Activated naive CD8-positive, alpha-beta T cell treated with anti-CD3 and anti-CD28 coated beads, Interleukin-2, amount 50 U/mL, for 16 hours (primary cell): ENCODE measurements at regions not wholly inside any gene's neighbourhood (a gene's known extent, or its start where the extent isn't known, plus 50 kb on each side); places are given as distances from the start of the nearest gene placed in this dataset.
"Not testable (repeated sequence)": the region's sequence is repeated elsewhere in the genome, so short reads cannot be mapped to it uniquely, and the experiment has no call there.

Source experiments
- DNase-seq: peaks from one replicate; pipeline ENCODE4 v3.0.0-alpha.2; 2020; ENCODE audit warnings: low read depth, low spot score

DNA sequence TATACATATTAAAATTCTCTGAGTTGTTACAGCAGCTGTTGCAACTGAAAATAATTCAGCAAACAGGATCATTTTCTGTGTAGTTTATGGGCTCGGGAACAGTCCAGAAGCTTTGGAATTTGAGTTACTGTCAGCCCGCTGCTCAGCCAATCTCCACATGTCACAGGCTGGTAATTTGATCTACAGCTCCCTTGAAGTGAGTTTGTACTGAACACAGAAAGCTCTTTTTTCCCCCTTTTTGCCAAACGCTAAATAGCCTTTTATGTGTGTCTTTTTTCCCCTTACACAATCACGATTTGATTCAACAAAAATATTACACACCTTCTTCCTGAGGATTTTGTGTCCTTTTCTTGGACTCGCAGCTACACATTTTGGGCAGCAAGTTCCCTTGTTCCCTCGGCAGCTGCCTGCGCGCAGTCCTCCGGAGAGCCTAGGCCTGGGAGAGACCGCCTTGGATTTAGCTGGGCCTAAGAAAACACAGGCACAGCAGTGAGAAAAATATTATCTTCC is 371.4 kb downstream of the KCNRG start:
- no peak for DNase-seq

DNA sequence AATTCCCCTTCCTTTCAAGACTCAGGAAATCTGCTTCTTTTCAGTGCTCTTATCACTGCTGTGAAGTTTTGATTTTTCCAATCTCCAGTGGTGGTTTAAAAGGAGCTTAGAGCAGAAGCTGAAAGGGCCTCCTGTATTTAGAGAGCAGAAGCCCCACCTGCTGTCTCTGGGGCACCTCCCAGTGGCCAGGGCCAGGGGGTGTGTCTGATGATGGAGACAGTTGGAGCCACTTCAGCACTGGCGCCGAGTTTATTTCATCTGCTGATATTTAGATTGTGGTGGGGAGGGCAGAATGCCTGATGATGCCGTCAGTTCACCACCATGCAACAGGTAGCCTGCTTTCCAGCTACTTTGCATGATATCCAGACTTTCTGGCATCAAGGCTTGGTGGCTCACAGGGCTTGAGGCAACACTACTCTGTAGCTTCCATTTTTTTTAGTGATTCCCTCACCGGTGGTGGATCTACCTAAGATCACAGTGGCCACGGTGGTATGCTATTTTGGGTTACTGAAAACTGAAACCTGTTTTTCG is 371.9 kb downstream of the KCNRG start:
- no peak for DNase-seq

DNA sequence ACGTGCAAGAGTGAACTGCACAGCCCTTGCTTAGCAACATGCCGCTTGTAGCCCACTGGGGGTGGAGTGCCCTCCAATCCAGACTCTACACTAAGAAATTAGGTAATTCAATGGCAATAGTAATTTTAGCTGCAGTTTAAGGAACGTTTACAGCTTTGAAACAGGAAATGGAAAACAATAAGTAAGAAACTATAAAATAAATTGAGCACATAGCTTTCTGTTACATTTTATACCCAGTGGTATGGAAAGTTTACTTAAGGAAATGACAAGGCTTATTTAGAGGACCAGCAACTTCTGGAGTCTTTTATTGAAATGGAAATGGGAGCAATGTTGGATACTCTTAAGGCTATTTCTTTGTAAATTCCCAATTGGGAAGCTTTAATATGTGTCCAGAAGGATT is 373.2 kb downstream of the KCNRG start:
- no peak for DNase-seq

DNA sequence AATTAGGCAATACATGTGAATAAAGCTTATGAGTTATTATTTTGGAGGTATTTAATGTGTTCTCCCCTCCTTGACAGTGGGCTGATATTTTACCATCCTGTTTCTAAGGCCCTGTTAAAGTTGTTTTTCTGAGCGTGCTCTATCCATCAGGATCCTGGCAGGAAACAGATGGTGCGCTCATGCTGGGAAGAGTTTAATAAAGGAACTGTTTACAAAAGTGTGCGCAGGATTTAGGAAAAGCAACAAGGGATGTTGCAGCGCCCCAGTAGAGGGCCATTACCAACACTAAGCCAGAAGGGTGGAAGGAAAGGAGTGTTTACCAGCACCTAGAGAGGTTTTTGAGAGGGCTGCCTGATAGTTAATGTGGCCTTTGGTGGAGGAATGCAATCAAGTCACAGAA is 374.5 kb downstream of the KCNRG start:
- DNase-seq: no peak

DNA sequence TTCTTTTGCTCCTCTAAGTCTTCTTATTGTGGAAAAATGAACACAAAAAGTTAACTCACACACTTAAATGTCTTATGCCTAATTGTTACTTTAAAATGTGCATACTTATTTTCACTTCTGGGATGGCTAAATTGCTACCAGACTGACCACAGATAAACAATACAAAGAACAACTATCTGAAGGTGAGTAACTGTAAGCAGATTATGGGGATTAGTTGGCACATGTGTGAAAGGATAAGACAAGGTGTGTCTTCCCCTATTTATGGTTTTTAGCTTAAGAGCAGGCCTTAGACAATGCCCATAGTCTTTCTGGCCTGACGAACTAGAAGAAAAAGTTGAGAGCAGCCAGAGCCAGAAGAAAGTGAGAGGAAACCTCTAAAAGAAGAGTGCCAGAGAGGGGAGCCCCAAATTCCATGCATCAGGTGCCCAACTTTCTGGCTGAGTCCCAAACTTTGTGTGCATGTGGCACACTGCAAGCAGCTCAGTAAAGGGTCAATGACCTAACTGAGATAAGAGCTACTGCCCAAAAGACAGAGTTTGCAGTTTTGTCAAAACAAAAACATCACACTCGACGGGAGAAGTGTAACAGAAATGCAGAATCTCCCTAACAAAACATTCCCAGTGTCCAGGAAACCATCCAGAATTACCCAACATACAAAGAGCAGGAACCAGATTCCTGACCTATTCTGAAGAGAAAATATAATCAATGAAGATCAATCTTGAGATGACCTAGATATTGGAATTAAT is 375.4 kb downstream of the KCNRG start:
- no peak for DNase-seq

DNA sequence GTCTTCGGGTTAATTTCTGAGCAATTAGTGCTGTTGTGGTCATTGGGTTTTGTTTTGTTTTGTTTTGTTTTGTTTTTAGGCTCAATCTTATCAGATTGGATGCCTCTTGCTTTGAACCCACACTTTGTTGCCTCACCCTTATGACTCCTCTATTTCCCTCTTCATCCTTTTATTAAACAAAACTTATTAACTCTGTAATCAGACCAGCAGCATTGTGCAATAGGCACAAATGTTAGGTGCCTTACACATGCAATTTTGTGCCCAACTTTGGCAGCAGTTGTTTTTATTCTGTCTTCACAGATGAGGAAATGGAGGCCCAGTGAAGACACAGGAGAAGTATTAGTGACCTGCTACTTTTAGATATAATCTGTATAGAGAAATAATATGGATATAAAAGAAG is 377.7 kb downstream of the KCNRG start:
- DNase-seq: no peak

DNA sequence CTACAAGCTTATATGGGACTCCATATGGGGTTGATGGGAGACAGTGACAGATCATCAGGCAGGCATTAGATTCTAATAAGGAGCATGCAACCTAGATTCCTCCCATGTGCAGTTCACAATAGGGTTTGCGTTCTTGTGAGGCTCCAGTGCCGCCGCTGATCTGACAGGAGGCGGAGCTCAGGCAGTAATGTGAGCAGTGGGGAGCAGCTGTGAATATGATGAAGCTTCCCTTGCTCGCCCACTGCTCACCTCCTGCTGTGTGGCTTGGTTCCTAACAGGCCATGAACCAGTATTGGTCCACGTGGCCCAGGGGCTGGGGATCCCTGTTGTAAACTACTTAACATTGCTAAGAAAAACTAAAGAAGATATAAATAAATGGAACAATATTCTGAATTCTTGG is 378.4 kb downstream of the KCNRG start:
- DNase-seq: no peak

DNA sequence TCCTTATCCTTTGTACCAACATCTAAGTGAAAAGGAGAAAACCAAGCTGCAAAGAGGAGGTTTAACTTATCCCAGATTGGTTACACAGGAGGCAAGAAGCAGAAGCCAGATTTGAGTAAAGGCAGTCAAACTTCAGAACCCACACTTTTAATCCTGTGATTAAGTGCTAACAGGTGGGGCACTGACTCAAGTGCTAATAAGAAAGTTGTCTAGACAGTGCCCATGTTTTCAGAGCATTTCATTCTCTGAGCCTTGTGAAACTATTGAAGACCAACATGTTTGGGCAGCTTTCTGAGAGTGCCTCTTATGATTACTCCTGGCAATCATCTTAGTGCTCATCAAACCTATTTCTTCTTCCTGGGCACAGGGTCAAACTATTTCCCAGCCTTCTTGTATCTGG is 380.8 kb downstream of the KCNRG start:
- no peak for DNase-seq

DNA sequence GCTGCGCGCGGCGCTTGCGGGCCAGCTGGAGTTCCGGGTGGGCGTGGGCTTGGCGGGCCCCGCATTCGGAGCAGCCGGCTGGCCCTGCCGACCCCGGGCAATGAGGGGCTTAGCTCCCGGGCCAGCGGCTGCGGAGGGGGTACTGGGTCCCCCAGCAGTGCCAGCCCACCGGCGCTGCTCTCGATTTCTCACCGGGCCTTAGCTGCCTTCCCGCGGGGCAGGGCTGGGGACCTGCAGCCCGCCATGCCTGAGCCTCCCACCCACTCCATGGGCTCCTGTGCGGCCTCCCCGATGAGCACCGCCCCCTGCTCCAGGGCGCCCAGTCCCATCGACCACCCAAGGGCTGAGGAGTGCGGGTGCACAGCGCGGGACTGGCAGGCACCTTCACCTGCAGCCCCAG is 381.4 kb downstream of the KCNRG start:
- not testable (repeated sequence) for DNase-seq

DNA sequence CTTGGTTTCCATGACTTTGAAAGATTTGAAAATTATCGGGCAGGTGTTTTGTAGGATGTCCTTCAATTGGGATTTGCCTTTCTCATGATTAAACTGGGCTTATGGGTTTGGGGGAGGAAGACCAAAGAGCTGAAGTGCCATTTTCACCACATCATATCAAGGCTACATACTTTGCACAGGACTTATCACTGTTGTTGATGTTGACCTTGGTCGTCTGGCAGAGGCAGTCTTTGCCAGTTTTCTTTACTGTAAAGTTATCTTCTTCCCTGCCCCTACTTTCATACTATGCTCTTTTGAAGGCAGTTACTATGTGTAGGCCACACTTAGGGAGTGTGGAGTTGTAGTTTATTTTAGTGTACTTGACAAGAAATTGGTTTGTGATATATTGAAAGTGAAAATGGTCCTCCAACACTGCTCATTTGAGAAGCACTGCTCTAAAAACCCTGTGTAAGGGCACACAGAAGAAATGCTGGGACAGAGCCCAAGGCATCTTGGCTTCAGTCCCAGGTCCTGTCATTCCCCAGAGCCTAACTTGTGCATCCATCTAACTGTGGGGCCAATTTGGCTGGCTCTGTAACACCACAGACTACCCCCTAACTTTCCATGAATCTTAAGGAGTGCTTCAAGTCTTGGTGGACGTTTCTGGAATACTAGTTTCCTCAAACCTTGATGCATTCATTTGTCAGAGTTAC is 384.9 kb downstream of the KCNRG start:
- no peak for DNase-seq

DNA sequence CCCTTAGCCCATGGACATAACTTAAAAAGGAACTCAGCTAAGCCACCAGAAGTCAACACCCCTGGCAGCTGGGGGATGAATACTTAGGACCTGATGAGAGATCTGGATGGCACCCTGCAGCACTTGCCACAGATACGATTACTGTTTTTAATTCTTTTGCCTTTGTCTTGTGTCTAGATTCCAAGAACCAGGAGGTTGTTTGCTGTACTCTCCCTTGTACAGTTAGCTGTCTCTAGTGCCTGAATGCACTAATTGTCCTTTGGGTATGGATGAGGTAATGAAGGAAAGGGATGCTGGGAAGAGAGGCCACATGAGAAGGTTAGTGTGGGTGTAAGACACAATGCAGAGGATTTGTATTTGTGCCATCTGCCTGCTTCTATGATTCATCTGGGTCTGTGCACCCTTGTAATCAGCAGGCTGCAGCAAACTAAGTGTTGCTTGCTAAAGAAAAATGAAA is 385.8 kb downstream of the KCNRG start:
- DNase-seq: no peak

DNA sequence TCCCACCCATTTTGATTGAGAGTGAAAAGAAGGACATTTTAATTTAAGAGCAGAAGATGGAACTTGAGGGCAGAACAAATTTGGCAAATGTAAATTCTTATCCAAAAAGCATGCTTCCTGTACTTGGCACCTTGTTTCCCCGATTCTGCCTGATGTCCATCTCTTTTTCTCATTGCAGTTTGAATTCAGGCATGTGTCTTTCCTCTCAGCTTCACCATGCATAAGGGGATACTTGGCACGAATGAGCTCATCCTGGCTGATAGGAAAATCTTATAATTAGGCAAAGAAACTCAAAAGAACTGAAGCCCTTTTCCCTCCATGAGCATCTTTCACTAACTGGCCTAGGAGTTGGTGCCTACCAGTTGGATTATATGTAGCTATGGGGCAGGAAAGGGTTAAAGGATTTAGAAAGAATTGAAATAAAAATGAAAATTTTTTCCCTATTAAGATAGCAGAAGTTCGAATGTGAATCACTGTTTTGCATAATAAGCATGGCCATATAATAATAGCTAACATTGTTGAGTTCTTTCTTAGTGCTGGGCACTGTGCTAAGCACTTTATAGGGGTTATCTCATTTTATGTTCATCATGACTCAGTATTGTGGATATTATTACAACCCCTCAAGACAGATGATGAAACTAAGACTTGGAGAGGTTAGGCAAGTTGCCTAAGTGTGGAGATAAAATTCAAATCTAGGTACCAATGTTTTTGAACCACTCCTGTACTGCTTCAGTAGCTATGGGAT is 386.6 kb downstream of the KCNRG start:
- no peak for DNase-seq

DNA sequence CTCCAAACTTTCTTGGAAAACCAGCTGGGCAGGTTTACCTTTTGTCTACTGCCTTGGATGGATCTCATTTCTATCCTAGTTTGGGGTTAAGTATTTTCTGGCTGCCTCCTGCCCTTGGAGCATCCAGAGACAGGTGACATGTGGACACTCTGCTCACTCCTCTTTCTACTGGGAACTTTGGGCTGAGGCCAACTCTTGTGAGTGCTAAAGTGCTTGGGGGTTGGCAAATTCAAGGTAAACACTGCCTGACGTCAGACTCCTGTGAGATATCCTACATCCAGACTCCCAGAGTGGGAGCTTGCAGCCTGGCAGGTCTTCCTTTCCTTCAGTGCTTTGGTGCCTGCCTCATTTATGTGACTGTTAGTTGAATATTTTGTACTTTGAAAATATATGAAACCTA is 388.1 kb downstream of the KCNRG start:
- no peak for DNase-seq

DNA sequence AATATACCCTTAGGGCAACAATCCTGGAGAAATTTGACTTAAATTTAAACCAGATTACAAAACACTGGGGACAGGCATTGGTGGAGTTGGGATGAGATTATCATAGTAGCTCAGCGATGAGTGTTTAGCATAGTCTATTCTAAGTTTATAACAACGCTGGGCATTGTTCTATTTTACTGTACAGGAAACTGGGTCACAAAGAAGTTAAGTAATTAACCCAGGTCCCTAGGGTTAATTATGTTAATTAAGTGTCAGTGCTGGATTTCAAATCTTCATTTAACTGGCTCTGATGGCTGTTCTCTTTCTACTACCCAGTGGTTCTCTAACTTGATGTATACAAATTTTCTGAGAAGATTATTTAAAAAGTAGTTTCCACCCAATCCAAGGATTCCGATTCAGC is 388.9 kb downstream of the KCNRG start:
- no peak for DNase-seq

DNA sequence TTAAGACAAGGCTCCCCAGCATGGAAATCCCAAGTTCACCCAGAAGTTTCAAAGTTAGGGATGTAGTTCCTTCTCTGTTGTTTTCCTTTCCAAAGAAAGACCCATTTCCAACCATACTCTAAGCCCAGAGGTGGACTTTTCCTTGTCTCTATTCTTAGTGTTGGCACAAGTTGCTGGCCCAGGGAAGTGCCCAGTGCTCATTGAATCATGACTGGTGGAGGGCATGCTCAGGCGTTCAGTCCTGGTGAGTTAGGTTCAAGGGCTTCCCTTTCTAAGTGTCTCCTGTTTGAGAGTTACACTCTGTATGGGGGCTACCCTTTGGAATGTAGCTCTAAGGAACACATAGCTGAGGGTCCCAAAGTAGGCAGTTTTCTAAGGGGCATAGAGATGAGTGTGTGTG is 389.5 kb downstream of the KCNRG start:
- no peak for DNase-seq

DNA sequence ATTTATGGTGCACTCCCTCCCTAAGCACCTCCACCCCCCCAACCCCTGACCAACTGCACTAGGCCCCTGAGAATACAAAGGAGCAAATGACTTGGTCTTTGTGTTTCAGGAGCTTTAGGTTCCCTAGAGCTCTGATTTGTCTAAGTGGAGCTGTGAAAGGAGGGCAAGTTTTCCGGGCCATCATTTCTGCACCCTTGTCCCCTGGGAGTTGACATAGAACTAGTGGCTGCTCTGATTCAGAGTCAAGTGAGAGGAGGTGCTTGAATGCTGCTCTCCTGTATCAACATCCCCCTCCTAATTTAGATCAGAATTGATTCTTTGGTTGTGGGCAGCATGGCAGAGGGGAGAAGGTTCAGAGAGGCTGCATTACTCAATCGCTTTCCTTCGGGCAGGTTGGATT is 391.6 kb downstream of the KCNRG start:
- DNase-seq: no peak

DNA sequence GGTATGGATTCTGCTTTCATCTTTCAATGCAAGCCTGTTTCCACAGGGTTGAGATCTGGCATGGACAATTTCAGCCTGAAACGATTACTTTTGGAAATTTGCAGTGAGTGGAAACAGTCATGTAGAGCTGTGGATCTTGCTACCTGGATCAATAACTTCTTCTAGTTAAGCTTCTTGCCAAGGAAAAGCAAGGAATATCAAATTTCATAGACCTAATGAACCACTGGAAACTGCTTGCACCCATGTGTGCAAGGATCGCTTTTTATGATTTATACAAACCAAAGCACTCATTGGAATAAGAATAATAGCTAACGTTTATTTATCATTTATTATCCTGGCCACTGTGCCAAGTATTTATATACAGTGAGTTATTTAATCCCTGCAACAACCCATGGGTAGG is 392.8 kb downstream of the KCNRG start:
- DNase-seq: no peak

DNA sequence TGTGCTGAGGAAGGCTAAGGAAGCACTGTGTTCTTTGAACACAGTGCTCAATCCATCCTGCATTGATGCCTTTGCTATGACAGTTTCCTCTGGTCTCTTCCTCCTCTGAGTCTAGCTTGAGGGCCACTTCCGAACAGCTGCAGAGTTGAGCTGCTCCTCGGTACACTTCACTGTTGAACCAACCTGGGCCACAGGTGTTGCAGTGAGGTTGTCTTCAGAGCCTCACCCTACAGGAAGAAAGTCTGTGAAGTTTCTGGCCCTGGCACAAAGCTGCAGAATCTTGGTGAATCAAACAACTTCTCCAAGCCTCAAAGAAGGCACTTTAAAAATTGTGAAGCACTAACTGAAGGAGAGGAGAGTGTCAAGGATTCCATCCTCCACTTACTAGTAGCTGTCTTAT is 394.0 kb downstream of the KCNRG start:
- no peak for DNase-seq

DNA sequence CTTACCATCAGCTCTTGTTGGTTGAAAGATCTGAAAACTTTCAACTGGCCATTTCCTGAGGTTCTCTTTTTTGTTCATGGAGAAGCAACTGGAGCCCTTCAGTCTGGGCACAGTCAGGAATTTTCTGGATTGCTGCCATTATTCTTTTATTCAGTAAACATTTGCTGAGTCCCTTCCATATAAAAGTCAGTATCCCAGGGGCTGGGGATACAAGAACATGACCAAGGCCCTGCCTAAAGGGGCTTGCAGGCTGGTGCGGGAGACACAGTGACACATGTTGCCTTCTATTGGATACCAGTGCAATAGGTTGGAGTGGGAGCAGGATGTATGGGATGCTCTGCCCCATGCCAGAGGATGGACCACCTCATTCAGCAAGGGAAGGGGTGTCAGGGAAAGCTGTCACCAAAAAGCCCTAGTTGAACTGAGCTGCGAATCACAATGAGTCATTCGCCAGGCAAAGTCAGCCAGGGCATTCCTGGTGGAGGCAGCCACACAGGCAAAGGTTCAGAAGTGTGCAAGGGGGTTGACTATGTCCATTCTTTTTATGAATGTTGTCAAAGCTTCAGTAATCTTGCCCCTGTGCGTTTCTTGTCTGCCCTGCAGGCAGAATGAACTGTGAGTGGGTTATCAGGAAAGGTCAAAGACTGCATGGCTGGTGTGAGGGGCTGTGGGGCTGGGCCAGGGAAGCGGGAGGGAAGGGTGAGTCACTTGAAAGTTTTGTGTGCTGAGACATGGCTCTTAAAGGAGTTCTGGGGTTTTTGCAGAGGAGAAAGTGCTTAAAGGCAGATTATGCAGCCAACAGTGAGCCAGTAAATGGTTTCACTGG is 395.9 kb downstream of the KCNRG start:
- no peak for DNase-seq

DNA sequence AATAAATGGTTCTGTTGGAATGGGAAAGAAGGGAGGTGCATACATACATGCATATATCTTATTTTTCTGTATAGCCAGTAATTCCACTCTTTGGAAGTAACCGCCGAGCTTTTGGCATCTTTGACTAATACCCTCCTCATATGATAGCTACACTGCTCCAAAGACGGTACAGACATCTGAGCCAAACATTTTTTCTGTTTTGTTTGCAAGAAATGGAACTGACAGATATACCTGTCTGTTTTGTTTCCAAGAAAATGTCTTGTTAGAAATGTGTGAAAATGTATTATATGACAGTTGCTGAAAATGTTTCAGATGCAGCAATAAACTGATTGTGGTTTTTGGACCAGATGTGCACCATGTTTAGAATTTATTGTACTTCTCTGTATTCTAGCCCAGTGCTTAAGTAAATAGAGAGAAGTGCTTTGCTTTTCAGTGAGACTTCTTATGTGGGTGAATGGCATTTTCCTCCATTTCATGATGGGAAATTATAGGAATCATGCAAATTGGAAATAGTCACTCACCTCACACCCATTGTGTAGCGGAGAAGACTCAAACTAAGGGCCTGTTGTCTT is 396.9 kb downstream of the KCNRG start:
- no peak for DNase-seq

DNA sequence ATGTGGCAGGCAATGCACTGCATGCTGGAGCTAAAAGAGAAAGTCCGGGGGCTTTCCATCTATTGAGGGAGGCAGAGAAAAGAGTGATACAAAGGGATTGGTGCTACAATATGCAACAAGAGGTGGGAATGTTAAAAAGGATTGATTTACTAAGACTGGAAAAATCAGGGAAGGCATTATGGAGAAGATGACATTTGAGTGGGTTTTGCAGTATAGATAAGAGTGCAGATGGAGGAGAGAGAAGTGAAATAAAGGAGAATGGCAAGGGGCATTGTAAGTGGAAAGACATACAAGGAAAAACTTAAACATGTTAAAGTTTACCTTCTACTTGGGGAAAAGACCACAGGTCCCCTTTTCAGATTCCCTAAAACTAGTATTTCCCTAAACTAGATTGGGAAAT is 399.4 kb downstream of the KCNRG start:
- DNase-seq: no peak
